Glutamatergic neuron (in vitro differentiated cells): ENCODE measurements at regions not wholly inside any gene's neighbourhood (a gene's known extent, or its start where the extent isn't known, plus 50 kb on each side); places are given as distances from the start of the nearest gene placed in this dataset.

Experiments
- DNase-seq: peaks from one replicate; pipeline ENCODE4 v3.0.0; 2022
- H3K27ac Mint-ChIP-seq: one replicate; pipeline ENCODE4 v1.8.0; 2020; ENCODE audit warnings: mild to moderate bottlenecking, mixed read lengths, inconsistent platforms; ENCODE audit not compliant: unreplicated experiment
- H3K27me3 Mint-ChIP-seq: one replicate; pipeline ENCODE4 v1.8.0; 2020; ENCODE audit warnings: mild to moderate bottlenecking, moderate library complexity, mixed read lengths, inconsistent platforms; ENCODE audit not compliant: unreplicated experiment
- H3K36me3 Mint-ChIP-seq: one replicate; pipeline ENCODE4 v1.8.0; 2020; ENCODE audit warnings: mild to moderate bottlenecking, mixed read lengths, inconsistent platforms; ENCODE audit not compliant: unreplicated experiment
- H3K4me1 Mint-ChIP-seq: one replicate; pipeline ENCODE4 v1.8.0; 2020; ENCODE audit warnings: mild to moderate bottlenecking, low read depth, mixed read lengths, inconsistent platforms; ENCODE audit not compliant: unreplicated experiment
- H3K4me3 Mint-ChIP-seq: one replicate; pipeline ENCODE4 v1.8.0; 2020; ENCODE audit warnings: mild to moderate bottlenecking, mixed read lengths, inconsistent platforms; ENCODE audit not compliant: unreplicated experiment
- H3K9me3 Mint-ChIP-seq: one replicate; pipeline ENCODE4 v1.8.0; 2020; ENCODE audit warnings: mild to moderate bottlenecking, moderate library complexity, mixed read lengths, inconsistent platforms; ENCODE audit not compliant: unreplicated experiment
- TF ChIP-seq, protein P1 (sequence below): fragments of 200-600 bp; sonication (generic); IDR thresholded peaks from one replicate; pipeline ENCODE4 v1.5.0; 2021; ENCODE audit not compliant: partially characterized antibody, unreplicated experiment

DNA sequence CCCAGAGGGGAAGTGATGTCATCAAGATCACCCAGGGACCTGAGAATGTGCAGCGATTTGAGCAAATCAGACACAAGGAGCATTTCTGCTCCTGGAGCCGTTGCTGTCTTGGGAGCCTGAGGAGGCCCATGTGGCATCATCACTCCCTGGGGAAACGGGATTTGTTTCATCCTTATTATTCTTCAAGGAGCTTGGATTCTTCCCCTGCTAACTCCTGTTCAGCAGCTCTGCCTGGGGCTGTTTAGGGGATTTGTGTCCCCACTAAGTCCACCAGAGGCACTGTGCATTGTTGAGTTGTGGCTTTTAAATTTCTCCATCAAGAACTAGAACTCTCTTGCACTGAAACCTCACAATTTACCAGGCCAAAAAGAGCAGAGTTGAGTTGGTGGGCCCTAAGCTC lies 104.2 kb upstream of the MSX1 start:
- H3K4me1 Mint-ChIP-seq = peaks cover 11% of the 10 kb centered on the region
- no peak for DNase-seq
- H3K27me3 Mint-ChIP-seq = peaks cover 4% of the 10 kb centered on the region
- no peak overlapping the region for H3K27ac Mint-ChIP-seq
- H3K36me3 Mint-ChIP-seq = no peaks in the 10 kb centered on the region
- H3K4me3 Mint-ChIP-seq = no peak overlapping the region
- TF ChIP-seq, protein P1, sequence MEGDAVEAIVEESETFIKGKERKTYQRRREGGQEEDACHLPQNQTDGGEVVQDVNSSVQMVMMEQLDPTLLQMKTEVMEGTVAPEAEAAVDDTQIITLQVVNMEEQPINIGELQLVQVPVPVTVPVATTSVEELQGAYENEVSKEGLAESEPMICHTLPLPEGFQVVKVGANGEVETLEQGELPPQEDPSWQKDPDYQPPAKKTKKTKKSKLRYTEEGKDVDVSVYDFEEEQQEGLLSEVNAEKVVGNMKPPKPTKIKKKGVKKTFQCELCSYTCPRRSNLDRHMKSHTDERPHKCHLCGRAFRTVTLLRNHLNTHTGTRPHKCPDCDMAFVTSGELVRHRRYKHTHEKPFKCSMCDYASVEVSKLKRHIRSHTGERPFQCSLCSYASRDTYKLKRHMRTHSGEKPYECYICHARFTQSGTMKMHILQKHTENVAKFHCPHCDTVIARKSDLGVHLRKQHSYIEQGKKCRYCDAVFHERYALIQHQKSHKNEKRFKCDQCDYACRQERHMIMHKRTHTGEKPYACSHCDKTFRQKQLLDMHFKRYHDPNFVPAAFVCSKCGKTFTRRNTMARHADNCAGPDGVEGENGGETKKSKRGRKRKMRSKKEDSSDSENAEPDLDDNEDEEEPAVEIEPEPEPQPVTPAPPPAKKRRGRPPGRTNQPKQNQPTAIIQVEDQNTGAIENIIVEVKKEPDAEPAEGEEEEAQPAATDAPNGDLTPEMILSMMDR = no peak
- H3K9me3 Mint-ChIP-seq = peaks cover 2% of the 10 kb centered on the region

DNA sequence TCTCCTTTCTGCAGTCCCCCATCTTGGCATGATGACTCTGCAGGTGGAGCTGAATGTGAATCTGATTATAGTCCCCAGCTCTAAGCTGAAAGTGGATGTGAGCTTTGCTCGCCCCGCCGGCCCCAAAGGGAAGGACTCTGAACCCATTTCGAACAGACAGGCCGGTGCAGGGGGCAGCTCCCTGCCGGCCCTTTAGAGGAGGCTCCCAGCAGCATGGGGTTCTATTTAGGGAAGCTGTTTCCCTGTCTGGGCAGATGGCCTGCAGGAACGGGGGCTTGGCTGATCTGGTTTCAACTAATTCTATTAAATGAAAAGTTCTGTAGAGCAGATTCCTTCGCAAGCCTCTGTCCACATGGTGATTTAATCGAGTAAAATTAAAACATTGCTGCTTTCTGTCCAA lies 104.8 kb upstream of the MSX1 start:
- no peak for DNase-seq
- Mint-ChIP-seq H3K36me3 (no peaks in the 10 kb centered on the region), H3K27me3 (peaks cover 4% of the 10 kb centered on the region), H3K4me1 (peaks cover 10% of the 10 kb centered on the region), H3K9me3 (peaks cover 2% of the 10 kb centered on the region), H3K4me3 (no peak overlapping the region), H3K27ac (no peak overlapping the region)
- TF ChIP-seq, protein P1 = no peak

DNA sequence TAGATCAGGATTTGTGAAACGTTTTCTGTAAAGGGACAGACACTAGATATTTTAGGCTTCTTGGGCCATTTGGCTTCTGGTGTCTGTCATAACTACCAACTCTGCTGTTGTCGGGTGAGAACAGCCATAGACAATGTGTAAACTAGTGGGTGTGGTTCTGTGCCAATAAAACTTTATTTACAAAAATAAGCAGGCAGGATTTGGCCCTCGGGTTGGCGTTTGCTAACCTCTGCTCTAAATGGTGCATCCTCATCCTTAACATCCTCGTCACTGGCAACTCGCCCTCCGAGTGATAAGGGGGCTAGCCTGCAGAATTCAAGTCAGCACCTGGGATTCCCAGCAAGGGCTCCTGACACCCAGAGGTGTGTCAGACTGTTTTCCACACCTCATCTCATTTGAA lies 105.8 kb upstream of the MSX1 start:
- Mint-ChIP-seq H3K9me3 (no peaks in the 10 kb centered on the region), H3K36me3 (no peaks in the 10 kb centered on the region), H3K4me3 (no peak overlapping the region), H3K27me3 (peaks cover 6% of the 10 kb centered on the region), H3K27ac (no peak overlapping the region), H3K4me1 (peaks cover 4% of the 10 kb centered on the region)
- TF ChIP-seq, protein P1 = no peak
- DNase-seq = no peak

DNA sequence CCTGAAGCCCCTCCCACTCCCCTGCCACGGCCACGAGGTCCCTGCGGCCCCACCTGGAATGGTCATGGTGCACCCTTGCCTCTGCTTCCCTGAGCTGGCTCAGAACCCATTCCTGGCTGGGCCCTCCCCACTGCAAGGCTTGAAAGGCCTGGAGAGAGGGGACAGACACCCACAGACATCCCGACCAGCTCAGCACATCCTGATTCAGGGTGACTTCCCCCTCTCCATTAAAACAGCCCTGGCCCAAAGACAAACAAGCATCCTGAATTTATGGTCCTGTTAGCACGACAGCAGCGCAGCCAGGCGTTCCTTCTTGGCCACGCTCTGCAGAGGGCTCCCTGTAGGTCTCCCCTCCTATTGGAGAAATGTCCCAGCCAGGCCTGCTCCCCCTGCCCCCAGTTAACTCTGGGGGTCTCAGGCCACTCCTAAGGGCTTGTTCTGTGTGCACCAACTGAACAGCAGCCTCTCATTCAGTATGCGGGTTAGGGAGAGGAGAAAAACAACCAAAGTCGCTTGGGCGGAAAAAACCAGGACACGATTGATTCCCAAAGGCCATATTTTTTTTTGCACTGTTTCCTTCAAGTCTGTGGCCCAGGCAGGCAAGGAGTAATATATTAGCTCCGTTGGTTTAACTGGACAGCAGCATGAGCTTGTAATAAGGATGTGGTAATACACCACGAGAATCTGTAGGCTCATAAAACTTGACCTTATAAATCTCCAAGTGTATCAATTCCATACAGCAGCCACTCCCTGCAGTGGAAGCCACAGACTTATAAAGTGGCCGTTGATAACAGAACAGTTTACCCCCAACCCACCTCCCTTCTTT lies 106.7 kb upstream of the MSX1 start:
- Mint-ChIP-seq H3K9me3 (peaks cover 3% of the 10 kb centered on the region), H3K27ac (no peak overlapping the region), H3K36me3 (peaks cover 3% of the 10 kb centered on the region), H3K4me3 (no peak overlapping the region), H3K27me3 (peaks cover 6% of the 10 kb centered on the region), H3K4me1 (peaks cover 4% of the 10 kb centered on the region)
- no peak for DNase-seq
- TF ChIP-seq, protein P1 = no peak

DNA sequence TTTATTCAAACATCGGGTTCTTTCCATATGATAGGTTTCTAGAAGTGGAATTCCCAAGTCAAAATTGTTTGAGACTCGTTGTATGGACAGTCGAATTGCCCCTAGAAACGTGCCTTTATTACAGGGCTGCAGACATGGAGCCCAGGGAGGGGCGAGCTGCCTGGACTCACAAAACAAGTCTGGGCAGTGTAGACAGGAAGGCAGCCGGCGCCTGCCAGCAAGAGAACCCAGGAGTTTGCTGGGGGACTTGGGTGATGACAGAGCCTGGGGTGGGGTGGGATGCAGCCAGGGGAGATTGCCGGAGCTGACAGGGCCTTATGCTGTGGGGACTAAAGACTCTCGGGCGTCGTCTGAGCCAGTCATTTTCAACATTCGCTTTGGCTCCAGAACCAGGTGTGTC lies 107.4 kb upstream of the MSX1 start:
- Mint-ChIP-seq H3K36me3 (peaks cover 8% of the 10 kb centered on the region), H3K9me3 (peaks cover 3% of the 10 kb centered on the region), H3K27ac (no peak overlapping the region), H3K4me1 (peaks cover 4% of the 10 kb centered on the region), H3K4me3 (no peak overlapping the region), H3K27me3 (peaks cover 6% of the 10 kb centered on the region)
- TF ChIP-seq, protein P1 = no peak
- no peak for DNase-seq
